AG10803 (cell line): ENCODE measurements at regions not wholly inside any gene's neighbourhood (a gene's known extent, or its start where the extent isn't known, plus 50 kb on each side); places are given as distances from the start of the nearest gene placed in this dataset.

Experiments
- DNase-seq: peaks from one replicate; pipeline ENCODE4 v3.0.0; 2010; ENCODE audit warnings: low read depth
- H3K4me3 ChIP-seq: 2 replicates; pipeline ENCODE4 v1.5.1; 2011; ENCODE audit warnings: mild to moderate bottlenecking, low read length, control low read depth
- TF ChIP-seq, protein P1 (sequence below): conservative IDR thresholded peaks from 2 replicates; pipeline ENCODE4 v1.5.1; 2011; ENCODE audit warnings: mild to moderate bottlenecking, low read length, control low read depth, inconsistent platforms

DNA sequence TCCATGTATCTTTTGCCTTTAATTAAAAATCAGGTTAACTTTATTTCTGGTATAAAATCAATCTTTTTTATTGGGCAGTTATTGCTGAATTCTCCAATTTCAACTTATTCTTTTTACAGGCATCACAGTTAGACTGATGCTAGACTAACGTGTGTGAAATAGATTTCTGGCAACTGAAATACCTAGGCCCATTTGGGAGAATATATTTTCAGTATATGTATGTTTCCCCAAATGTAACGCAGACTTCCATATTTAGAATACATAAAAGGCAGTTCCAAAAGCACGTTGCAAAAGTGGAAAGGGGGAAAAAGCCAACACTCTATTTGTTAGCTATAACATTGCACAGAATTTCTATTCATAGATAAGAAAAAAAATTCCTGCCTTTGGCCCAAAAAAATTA lies 297.0 kb downstream of the ATP23 start:
- no peak overlapping the region for H3K4me3 ChIP-seq
- DNase-seq = no peak
- TF ChIP-seq, protein P1, sequence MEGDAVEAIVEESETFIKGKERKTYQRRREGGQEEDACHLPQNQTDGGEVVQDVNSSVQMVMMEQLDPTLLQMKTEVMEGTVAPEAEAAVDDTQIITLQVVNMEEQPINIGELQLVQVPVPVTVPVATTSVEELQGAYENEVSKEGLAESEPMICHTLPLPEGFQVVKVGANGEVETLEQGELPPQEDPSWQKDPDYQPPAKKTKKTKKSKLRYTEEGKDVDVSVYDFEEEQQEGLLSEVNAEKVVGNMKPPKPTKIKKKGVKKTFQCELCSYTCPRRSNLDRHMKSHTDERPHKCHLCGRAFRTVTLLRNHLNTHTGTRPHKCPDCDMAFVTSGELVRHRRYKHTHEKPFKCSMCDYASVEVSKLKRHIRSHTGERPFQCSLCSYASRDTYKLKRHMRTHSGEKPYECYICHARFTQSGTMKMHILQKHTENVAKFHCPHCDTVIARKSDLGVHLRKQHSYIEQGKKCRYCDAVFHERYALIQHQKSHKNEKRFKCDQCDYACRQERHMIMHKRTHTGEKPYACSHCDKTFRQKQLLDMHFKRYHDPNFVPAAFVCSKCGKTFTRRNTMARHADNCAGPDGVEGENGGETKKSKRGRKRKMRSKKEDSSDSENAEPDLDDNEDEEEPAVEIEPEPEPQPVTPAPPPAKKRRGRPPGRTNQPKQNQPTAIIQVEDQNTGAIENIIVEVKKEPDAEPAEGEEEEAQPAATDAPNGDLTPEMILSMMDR = no peak

DNA sequence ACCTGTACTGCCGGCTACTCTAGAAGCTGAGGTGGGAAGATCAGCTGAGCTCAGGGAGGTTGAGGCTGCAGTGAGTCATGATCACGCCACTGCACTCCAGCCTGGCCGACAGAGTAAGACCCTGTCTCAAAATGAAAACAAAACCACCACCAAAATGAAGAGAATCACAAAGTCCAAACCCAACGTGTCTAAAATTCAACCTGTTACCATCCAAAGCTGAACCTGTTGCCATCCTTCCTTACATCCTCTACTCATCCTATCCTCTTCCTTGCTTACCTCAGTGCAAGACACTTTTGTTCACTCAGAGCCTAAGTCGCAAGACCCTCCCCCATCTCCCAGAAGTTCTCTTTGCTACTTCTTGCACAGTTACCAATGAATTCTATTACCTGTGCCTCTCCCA lies 299.7 kb downstream of the ATP23 start:
- no peak overlapping the region for H3K4me3 ChIP-seq
- no peak for DNase-seq
- TF ChIP-seq, protein P1 = no peak

DNA sequence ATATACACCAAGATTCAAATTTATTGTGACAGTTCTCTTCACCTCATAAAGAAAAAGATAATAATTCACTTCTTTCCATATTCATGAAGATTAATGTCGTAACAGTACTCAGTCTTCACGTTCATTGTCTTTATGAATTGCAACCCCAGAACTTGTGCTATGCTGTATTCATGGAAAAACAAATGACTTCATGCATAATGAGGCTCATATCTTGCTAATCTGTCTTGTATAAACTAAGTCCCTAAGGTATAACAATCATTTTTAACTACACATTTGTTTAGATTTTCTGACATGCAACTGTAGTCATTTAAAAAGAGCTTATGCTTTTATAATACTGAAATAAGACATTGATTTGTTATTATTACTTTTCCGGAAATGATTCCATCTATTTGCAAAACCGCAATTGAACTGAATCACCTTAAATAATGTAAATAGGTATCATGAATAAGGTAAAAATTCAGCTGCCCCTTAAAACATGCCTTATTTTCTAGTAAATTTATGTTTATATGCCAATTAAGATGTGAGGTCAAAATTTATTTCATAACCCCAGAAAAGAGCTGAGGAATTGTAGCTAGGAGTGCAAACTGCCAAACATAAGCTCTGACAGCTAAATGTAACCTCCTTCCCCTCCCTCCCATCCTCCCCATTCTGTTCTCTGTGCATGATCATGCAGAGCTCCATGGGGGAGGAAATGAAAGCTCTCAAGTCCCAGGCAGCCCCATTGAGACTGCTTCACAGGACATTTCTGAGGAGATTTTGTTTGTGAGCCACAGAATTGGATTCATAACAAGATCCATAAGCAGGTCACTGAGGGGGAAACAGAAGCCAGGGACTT lies 301.6 kb downstream of the ATP23 start:
- TF ChIP-seq, protein P1 = no peak
- H3K4me3 ChIP-seq = no peak overlapping the region
- DNase-seq = no peak

DNA sequence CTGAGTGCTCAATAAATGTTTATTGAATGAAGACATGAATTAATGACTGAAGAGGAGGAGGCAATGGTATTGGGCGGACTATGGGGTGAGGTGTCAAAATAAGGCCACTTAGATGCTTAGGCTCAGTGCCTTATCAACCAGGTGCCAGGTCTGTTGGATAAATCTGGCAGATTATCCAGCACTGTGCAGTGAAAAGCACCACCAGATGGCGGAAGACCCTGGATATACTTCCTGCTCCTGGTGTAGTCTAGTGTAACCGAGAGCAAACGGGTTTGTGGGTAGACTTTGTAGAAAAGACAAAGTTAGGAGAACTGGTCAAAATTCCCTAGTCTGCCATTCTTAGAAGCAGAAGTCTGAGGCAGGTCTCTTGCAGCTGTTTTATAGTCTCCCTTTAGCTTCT lies 306.3 kb downstream of the ATP23 start:
- TF ChIP-seq, protein P1 = no peak
- no peak overlapping the region for H3K4me3 ChIP-seq
- DNase-seq = no peak

DNA sequence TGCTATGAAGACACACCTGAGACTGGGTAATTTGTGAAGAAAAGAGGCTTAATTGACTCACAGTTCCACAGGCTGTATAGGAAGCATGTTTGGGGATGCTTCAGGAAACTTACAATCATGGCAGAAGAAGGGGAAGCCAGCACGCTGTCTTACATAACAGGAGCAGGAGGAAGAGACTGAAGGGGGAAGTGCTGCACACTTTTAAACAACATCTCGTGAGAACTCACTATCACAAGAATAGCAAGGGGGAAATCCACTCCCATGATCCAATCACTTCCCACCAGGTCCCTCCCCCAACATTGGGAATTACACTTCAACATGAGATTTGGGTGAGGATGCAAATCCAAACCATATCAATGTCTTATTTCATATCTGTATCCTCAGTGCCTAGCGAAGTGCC lies 307.2 kb downstream of the ATP23 start:
- TF ChIP-seq, protein P1 = no peak
- DNase-seq = no peak

DNA sequence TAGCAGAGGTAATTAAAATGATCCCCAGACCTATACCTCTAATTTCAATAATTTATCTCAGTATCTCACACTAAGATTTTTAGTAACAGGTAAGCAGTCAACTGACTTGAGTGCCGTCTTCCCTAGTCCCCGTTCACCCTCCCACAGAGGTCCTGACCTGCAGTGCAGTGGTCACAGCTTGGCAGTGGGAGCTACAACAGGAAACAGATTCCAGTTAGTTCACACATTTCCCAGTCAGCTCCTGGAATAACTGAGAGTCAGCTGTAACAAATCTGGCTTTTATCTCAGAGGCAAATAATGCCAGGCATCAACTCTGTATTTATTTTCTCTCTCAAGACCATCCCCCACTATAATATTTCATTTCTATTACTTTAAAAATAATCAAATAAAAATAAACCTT lies 308.2 kb downstream of the ATP23 start:
- H3K4me3 ChIP-seq = no peak overlapping the region
- TF ChIP-seq, protein P1 = no peak
- no peak for DNase-seq

More for the DNA sequence above, 307.2 kb downstream of the ATP23 start:
- no peak overlapping the region for H3K4me3 ChIP-seq

DNA sequence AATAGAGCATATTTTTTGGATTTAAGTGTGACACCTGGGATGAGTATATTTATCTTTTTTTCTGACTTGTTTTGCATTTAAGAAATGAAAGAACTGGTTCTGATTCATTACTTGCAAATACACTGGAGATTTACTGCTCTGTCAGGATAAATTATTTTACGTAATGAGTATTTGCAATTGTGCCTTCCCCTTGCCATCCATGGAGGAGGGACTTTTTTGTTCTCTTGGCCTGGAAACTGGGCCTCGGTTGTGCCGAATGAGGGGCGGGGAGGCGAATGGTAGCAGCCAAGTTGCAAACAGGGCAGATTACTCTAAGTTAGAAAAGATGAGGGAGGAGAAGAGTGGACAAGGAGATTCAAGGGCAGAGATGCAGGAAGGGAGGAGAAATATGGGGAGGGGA lies 308.7 kb downstream of the ATP23 start:
- H3K4me3 ChIP-seq = no peak overlapping the region
- TF ChIP-seq, protein P1 = no peak
- DNase-seq = no peak
